ENCODE measurements at regions not wholly inside any gene's neighbourhood (a gene's known extent, or its start where the extent isn't known, plus 50 kb on each side); places are given as distances from the start of the nearest gene placed in this dataset.
"Not testable (repeated sequence)": the region's sequence is repeated elsewhere in the genome, so short reads cannot be mapped to it uniquely, and the experiment has no call there.

DNA sequence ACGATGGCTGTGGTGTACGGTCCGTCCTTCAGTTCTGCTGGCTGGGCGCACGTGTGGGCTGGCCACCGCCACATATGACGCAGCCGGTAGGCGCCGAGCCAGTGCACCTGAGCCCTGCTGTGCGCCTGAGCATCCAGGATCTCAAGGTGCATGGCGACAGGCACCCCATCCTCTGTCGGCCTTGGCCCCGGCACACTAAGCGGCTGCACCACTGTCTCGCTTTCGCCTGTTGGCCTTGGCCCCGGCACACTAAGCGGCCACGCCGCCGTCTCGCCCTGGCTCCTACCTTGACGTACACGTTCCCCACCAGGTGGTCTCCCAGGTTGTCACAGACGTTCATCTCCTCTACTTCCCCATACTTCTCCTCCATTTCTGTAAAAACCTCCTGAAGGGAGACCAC lies 4034.6 kb upstream of the TPTE start:
- not testable (repeated sequence) for DNase-seq

DNA sequence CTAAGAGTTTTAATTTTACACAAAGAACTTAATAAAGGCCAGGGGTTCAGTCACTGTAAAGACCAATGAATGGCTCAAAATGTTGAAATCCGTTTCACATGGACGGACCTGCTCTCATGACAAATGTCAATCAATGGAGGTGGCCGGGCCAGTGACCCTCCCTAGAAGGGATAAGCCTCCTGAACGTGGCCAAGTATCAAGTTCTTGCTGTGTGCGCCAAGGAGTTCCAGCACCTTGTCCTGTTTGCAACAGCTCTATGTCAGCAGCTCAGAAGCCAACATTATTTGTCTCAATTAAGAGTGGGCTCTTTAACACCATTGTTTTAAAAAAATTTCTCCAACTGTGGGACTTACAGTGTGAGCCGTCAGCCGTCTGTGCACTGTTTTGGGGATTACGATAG lies 4028.7 kb upstream of the TPTE start:
- not testable (repeated sequence) for DNase-seq

DNA sequence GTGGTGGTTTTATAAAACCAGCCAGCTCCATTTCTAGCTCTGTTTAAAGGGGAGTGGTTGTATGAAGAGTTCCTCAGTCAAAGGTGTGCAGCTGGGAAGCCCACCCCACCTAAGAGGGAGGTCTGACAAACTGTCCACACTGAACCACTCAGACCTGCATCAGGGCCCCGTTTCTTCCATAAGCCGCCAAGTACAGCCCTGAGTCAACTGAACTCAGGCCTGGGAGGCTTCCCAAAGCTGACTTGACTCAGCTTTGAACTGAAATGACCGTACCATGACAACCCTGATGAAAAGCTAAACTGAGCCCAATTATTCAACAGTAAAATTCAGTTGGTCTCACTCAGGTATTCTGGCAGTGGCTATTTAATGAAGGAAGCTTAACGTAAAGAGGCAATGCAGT lies 4027.4 kb upstream of the TPTE start:
- DNase-seq: not testable (repeated sequence)

DNA sequence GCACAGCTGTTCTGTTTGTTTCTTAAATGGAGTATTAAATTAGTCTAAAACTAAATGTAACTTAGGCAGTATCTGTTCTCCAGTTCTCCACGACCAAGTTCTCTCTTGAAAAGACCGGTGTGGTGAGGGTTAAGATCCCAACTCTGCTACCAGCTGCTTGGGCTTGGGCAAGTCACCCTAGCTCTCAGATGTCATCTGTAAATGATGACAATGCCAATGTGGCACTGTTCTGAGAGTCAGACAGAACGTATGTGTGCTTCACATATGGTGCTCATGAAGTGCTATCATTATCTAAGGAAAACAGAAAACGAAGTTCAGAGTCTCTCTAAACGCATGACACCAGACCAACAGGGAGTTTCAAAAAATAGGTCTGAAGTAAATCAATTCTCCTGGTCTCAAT lies 4025.0 kb upstream of the TPTE start:
- DNase-seq: not testable (repeated sequence)

DNA sequence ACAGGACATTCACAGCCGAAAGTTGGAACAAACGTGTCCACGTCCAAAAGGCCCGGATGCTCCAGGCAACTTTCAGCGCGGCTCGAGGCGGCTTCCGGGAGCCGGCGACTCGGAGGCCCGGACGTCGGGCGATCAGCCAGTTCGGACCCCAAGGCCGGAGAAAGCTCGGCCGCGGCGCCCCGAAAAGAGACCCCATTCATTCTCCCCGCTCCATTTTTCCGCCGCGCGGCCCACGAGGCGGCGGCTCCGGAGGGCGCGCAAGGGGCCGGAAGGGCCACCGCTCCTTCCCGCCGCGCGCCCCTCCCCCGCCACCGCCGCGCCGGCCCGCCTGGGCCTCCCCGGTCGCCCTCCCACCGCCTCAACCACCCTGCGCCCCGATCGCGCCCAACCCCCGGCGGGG lies 4022.7 kb upstream of the TPTE start:
- DNase-seq: not testable (repeated sequence)

DNA sequence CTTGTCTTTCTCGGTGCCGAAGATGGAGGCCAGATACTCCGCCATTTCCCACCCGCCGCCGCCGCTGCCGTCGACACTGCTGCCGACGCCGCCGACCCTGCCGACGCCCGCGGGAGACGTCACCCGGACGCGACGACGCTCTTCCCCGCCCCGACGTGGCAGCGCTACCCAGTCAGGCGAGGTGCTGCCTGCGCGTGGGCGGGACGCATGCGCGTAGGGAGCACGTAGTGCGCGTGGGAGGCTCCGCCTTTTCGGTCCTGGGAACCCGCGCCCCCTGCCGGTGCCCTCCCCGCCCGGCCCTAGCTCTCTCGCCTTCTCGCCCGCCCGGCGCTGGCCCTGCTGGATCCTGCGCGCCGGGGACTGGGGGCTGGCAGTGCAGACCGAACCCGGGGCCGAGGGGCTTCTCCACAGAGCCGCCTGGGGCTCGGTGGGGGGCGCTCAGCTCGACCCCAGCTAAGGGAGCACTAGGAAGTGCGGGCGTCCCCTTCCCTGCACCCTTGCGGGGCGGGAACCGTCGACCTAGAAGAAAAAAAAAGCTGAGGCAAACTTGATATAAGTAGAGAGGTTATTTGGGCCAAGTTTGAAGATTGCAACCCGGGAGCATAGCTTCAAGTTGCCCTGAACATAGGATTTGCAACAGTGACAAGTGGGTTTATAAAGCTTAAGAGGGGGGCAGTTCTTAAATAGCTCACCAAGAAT lies 4022.1 kb upstream of the TPTE start:
- not testable (repeated sequence) for DNase-seq

DNA sequence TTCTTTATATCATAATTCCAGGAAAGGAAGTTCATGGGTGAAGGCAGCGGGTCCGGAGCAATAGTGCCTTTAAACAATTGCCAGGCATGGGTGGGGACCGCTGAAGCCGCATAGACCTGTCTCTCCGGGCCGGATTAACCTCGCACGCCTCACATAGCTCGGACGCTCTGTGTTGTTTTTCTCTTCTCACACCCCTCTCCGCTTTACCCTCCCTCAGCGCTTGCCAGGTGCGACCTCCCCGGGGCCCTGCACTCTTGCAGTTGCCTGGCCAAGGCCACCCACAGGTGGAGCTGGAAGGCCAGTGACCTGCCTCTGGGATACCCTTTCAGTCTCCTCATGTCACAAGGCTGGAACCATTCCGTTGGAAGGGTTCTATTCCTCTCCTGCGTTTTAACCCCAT lies 4021.5 kb upstream of the TPTE start:
- not testable (repeated sequence) for DNase-seq

DNA sequence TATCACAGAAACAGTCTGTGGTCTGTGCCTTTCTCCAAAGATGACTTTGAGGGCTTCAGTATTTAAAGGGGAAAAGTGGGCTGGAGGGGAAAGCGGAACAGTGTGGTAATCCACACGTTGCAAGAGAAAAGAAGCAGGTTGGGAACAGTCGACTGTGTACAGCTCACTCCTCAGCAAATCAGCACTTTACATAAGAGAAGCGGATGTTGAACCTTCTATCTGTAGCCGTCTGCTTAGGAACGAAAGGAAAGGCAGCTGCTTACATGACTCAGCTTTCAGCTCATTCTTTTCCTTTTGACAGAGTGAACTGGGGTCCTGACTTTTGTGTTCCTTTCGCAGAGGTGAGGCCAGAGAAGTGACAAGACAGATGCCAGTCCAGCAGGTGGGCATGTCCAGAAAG lies 4020.7 kb upstream of the TPTE start:
- DNase-seq: not testable (repeated sequence)

DNA sequence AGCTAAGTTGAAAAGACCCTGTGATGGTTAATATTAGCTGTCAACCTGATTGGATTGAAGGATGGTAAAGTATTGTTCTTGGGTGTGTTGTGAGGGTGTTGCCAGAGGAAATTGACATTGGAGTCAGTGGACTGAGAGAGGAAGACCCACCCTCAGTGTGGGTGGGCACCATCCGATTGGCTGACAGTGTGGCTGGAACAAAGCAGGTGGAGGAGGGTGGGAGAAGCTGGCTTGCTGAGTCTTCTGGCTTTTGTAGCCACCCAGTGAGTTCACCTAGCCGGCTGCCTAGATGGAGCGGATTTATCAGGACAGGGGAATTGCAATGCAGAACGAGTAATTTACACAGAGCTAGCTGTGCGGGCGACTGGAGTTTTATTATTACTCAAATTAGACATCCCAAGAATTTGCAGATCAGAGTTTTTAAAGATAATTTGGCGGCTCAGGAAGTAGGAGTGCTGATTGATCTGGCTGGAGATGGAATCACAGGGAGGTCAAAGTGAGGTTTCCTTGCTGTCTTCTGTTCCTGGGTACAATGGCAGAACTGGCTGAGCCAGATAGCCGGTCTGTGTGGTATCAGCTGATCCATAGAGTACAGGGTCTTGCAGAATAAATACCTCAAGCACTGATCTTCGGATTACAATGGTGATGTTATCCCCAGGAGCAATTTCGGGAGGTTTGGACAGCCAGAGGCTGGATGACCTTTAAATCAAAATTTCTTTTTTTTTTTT lies 4015.1 kb upstream of the TPTE start:
- not testable (repeated sequence) for DNase-seq

DNA sequence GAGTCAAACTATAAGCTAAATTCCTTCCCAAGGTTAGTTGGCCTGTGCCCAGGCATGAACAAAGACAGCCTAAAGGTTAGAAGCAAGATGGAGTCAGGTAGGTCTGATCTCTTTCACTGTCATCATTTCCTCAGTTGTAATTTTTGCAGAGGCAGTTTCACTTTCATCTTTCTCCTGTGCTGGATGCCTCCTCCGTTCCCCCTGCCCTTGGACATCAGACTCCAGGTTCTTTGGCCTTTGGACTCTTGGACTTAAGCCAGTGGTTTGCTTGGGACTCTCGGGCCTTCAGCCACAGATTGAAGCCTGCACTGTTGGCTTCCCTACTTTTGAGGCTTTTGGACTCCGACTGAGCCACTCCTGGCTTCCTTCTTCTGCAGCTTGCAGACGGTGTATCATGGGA lies 4013.8 kb upstream of the TPTE start:
- DNase-seq: not testable (repeated sequence)

DNA sequence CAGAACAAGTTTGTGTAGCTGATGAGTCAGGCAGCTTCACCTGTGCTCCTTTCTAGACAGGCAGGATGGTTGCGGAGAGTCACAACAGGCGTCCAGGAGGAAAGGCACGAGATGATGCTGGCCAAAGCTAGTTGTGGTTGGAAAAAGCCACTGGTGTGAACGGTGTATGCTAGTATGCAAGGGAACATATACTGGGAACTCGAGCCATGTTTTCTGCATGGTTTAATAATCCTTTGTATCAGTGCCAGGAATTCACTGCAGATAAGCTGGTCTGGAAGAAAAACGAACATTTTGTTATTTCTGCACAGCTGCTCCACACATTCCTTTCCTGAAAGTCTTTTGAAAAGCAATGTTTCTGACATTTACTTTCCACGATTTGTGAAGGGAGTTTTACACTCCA lies 3999.6 kb upstream of the TPTE start:
- not testable (repeated sequence) for DNase-seq

DNA sequence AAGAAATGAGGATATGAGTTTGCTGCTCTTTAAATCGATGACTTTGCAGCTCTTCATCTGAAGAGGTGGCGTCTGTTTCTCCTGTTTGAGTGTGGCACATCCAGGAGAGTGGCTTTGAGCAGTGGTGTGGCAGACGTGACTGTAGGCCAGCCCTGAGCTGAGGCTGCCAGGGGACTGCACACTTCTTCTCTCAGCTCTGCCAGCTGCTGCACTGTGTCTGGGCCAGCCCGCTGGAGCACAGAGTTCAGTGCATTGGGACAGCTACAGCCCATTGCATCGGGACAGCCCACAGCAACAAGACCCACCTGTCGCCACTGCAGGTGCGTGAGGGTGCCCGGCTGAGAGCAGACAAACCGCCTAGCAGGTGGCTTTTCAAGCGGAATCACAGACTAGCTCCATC lies 3995.2 kb upstream of the TPTE start:
- not testable (repeated sequence) for DNase-seq

DNA sequence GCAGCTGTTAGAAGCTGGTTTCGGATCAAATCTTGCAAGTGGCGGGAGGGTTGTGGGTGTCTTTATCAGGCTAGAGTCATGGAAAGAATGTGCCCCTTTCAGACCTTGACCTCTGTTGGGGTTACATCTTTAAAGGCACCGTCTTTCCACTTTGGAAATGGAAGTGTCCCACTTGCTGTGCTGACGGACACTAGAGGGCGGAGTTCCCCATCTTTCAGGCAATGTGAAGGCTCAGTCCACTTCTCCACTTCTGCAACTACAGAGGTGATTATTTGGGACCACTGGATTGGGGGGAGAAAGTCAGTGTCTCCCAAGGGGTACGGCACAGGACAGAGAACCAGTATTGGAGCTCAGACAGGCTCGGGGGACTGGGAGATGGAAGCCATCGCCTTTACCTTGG lies 3990.7 kb upstream of the TPTE start:
- not testable (repeated sequence) for DNase-seq

DNA sequence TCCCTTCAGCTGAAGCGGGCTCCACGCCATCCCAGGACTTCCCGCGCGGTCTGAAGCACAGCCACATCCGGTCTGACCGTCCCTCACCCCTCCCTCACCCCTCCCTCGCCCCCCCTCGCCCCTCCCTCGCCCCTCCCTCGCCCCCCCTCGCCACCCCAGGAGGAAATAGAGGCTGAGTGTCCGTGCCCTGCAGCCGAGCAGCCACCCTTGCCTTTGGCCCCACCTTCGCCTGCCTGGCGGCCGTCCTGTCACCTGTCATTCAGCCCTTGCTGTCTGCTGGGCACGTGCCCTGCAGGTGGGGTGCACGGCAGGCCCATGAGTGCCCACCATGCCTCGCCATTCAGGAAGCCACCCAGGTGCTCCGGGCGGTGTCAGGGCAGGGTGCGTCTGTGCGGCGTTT lies 3988.1 kb upstream of the TPTE start:
- not testable (repeated sequence) for DNase-seq

DNA sequence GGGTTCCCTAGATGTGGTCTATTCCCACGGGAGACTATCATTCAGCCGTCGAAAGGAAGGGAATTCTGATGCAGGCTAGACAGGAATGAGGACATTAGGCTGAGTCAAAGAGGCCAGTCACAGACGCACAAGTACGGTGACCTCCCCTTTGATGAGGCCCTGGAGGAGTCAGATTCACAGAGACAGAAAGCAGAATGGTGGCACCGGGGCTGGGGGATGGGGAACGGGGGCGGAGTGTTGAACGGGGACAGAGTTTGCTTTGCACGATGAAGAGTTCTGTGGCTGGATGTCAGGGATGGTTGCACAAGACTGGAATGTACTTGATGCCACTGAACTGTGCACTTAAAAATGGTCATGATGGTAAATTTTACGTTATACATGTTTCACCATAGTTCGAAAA lies 3983.1 kb upstream of the TPTE start:
- not testable (repeated sequence) for DNase-seq

DNA sequence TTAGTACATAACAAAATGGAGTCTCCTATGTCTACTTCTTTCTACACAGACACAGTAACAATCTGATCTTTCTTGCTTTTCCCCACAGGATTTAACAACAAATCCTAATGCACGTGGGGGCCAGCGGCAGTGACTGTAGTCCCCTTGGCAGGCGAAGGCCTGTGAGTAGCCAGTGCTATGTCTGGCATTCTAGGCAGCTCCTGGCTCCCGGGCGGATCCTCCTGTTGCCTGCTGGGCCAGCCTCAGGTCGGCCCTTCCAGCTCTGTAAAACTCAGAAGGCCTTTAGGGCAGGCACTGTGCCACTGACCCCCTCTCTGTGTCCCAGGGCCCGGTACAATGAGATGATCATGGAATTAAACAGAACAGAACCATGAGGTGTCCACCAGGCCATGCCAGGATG lies 3981.7 kb upstream of the TPTE start:
- DNase-seq: not testable (repeated sequence)

DNA sequence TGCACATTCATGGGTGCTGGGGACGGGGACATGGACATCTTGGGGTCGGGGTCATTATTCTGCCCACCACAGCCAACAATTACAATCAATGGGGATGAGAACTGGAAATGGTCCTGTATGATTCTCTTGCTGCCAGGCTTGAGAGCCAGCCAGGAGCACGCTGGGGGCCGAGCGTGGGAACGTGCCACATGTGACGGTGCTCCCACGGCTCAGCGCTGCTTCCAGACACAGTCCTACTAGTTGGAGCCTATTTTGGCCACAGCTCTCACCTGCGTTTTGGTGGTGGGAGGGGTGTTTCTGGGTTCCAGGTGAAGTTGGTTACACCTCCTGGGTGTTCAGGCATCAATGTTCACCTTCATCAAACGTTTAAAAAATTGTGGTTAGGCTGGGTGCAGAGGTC lies 3980.3 kb upstream of the TPTE start:
- not testable (repeated sequence) for DNase-seq

DNA sequence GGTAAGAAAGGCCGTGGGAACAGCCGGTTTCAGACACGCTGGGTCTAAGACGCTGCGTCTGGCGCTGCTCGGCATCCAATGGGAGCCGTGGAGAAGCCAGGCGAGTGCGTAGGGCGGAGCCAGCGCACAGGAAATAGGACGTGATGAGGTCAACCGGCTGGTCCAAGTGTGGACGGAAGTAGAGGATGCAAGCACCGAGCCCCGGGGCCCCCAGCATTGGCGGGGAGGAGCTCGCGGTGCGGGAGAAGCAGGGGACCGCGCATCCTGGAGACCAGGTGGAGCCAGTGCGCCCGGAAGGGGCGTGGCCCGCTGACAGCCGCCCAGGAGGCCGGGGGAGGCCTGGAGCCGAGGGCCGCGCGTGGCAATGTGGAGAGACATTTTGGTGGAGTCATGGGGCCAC lies 3976.1 kb upstream of the TPTE start:
- DNase-seq: not testable (repeated sequence)

DNA sequence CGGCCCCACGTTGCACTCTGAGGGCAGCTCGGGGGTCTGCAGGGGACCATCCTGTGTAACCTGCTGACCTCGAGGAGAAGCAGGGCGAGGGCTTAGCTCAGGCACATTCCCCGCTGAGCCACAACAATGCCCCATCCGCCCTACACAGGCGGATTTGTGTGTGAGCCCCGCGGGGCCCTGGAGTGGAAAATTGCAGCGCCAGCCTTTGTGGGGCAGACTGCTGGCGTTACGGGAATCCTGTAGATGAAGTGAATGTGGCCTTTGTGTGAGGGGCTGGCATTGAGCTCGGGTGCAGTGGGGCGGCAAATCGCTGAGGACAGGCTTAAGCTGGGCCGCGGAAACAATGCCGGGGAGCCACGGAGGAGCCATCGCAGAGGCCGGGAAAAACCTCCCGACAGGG lies 3970.3 kb upstream of the TPTE start:
- not testable (repeated sequence) for DNase-seq

DNA sequence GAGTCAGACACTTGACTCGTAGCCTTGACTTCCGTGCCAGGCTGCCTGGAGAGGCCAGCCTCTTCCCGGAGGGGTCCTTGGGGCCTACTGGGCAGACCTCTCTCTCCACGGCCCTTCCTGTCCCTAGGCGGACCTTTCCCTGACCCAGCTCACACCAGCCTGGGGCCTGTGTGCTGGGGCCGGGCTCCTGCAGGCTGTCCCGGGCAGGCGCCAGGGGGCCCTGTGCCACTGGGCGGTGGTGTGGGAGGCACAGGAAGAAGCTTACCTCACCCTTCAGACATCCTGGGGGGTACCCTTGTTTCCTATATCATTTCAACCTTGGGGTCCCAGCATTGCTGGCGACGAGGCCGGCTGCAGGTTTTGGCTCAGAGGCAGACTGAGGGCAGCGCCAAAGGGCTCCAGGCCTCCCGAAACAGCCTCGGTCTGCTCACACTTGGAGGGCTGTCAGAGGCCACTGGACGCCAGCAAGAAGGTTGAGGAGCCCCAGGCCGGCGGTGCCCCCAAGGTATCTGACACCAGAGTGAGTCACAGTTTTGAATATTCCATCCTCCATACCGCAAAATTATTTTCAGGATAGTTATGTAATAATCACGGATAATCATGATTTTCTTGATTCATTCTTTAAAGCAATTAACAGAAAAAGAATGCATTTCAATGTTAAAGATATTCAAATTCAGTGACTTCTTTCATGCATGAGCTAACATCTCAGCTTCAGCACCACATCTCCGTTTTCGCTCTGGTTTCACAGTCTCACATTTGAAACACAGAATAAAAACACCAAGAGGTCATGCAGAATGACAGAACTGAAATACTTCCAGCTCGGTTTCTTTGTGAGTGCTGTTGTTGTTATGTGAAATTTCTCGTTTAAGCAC lies 3967.6 kb upstream of the TPTE start:
- not testable (repeated sequence) for DNase-seq

DNA sequence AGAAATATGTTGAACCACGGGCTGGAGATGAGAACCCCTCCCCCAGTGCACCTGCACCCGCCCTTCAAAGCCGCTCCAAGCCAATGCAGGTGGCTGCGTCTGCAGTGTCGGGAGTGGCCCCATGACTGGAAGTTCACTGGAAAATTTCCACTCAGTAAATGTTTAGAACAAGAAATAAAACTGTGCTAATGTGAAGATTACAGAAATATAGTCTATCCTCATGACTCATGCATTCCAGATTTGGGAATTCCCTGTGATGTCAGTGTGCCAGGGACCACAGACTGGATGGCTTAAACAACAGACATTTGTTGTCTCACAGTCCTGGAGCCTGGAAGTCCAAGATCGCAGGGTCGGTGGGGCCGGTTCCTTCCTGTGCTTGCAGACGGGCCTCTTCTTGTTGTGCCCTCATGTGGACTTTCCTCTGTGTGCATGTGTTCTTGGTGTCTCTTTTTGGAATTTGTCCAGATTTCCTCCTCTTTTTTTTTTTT lies 3967.0 kb upstream of the TPTE start:
- not testable (repeated sequence) for DNase-seq

DNA sequence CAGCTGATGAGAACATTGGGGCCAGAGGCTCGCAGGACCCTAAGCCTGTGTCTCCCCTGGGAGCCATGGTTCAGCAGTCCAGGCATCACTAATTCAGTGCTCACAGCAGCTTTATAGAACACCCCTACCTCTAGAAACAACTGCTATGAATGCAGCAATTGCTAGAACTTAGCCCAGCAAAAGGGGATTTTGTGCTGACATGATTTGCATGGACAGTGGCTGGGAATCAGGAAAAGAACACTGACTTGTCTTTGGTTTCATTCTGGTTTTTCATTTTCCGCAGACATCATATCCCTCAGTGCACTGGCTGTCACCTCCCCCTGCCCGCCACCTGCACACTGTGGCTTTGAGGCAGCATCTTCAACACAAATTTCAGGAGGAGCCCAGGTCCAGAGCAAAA lies 3964.9 kb upstream of the TPTE start:
- not testable (repeated sequence) for DNase-seq

DNA sequence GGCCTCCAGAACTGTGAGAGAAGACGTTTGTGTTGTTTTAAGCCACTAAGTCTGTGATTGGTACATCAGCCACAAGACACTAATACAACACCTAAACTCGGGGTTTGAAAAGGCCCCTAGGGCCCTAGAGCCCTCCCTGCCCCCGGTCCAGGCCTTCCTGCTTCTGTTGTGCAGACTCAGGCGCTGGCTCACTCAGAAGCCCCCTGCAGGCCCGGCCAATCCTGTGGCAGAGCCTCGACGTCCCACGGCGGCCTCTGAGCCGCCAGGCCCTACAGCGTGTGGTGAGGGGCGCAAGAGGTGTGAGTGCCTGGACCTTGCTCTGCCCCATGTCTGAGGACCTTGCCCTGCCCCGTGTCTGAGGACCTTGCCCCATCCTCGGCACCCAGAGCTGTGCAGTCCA lies 3964.0 kb upstream of the TPTE start:
- DNase-seq: not testable (repeated sequence)

Data from stimulated activated CD8-positive, alpha-beta memory T cell treated with anti-CD3 and anti-CD28 coated beads, Interleukin-4, amount 100 ng/mL, for 48 hours (primary cell).